ENCODE measurements at regions not wholly inside any gene's neighbourhood (a gene's known extent, or its start where the extent isn't known, plus 50 kb on each side); places are given as distances from the start of the nearest gene placed in this dataset.
A peak's percentile ranks its signal among the peaks of the same experiment; 100 is the strongest.

- no peak for DNase-seq (ENCODE audit: low read depth, low spot score)
- POLR2A ChIA-PET: interaction anchor here (0.7 kb wide), 1 partner anchor 753 kb away, joined by 3 read pairs; no protein-coding TSS in a partner anchor
- CTCF ChIA-PET: no interaction called here
- no peak overlapping the region for H3K4me3 ChIP-seq (ENCODE audit: low read depth, low read length)
- TF ChIP-seq CTCF (IDR thresholded peaks at IDR 0.05; ENCODE audit: insufficient read depth, low read length, missing control alignments): no peak
Observed at GRCh38 chr11:71383461-71383860, 64.7 kb downstream of the DHCR7 start.

GRCh38 chr11:71381781-71382505 lies 66.2 kb downstream of the DHCR7 start:
- ChIA-PET CTCF (interaction anchor here (0.6 kb wide), 1 partner anchor 89 kb away, joined by 3 read pairs; no protein-coding TSS in a partner anchor), POLR2A (no interaction called here)
- no peak for DNase-seq (ENCODE audit: low read depth, low spot score)
- no peak overlapping the region for H3K4me3 ChIP-seq (ENCODE audit: low read depth, low read length)
- no peak for TF ChIP-seq CTCF (IDR thresholded peaks at IDR 0.05; ENCODE audit: insufficient read depth, low read length, missing control alignments)

GRCh38 chr11:71379701-71380100 lies 68.5 kb downstream of the DHCR7 start:
- POLR2A ChIA-PET: interaction anchor here (0.6 kb wide), 1 partner anchor 132 kb away, joined by 3 read pairs; no protein-coding TSS in a partner anchor
- H3K4me3 ChIP-seq (ENCODE audit: low read depth, low read length): no peak overlapping the region
- no peak for TF ChIP-seq CTCF (IDR thresholded peaks at IDR 0.05; ENCODE audit: insufficient read depth, low read length, missing control alignments)

GRCh38 chr11:71373791-71374454 lies 74.3 kb downstream of the DHCR7 start:
- POLR2A ChIA-PET: no interaction called here
- CTCF ChIA-PET: interaction anchor here (0.6 to 1.6 kb wide), 3 partner anchors 287 to 905 kb away, joined by 3 to 6 read pairs (median 3); no protein-coding TSS in a partner anchor
- TF ChIP-seq CTCF (IDR thresholded peaks at IDR 0.05; ENCODE audit: insufficient read depth, low read length, missing control alignments): no peak
- no peak for DNase-seq (ENCODE audit: low read depth, low spot score)
- no peak overlapping the region for H3K4me3 ChIP-seq (ENCODE audit: low read depth, low read length)

More at GRCh38 chr11:71379701-71380100, 68.5 kb downstream of the DHCR7 start:
- DNase-seq (ENCODE audit: low read depth, low spot score): no peak
- CTCF ChIA-PET: no interaction called here

- TF ChIP-seq CTCF (IDR thresholded peaks at IDR 0.05; ENCODE audit: insufficient read depth, low read length, missing control alignments): peak; percentile 44
- DNase-seq (ENCODE audit: low read depth, low spot score): no peak
- H3K4me3 ChIP-seq (ENCODE audit: low read depth, low read length): no peak overlapping the region
- ChIA-PET POLR2A (no interaction called here), CTCF (interaction anchor here (0.9 to 1.8 kb wide), 4 partner anchors 286 to 905 kb away, joined by 3 to 8 read pairs (median 6); no protein-coding TSS in a partner anchor)
Observed at GRCh38 chr11:71372693-71373657, 75.2 kb downstream of the DHCR7 start.
